Endothelial cell (in vitro differentiated cells): ENCODE measurements at regions not wholly inside any gene's neighbourhood (a gene's known extent, or its start where the extent isn't known, plus 50 kb on each side); places are given as distances from the start of the nearest gene placed in this dataset.

Experiments
- DNase-seq: peaks from one replicate; pipeline ENCODE4 v3.0.0; 2021; ENCODE audit warnings: low spot score
- H3K27ac Mint-ChIP-seq: one replicate; pipeline ENCODE4 v1.8.0; 2021; ENCODE audit warnings: mixed read lengths, inconsistent platforms; ENCODE audit not compliant: unreplicated experiment
- H3K27me3 Mint-ChIP-seq: one replicate; pipeline ENCODE4 v1.8.0; 2021; ENCODE audit warnings: mild to moderate bottlenecking, moderate library complexity, mixed read lengths, inconsistent platforms; ENCODE audit not compliant: unreplicated experiment
- H3K36me3 Mint-ChIP-seq: one replicate; pipeline ENCODE4 v1.8.0; 2021; ENCODE audit warnings: mild to moderate bottlenecking, low read depth, mixed read lengths, inconsistent platforms; ENCODE audit not compliant: unreplicated experiment
- H3K4me1 Mint-ChIP-seq: one replicate; pipeline ENCODE4 v1.8.0; 2021; ENCODE audit warnings: mild to moderate bottlenecking, mixed read lengths, inconsistent platforms; ENCODE audit not compliant: unreplicated experiment
- H3K4me3 Mint-ChIP-seq: one replicate; pipeline ENCODE4 v1.8.0; 2021; ENCODE audit warnings: mild to moderate bottlenecking, mixed read lengths, inconsistent platforms; ENCODE audit not compliant: unreplicated experiment
- H3K9me3 Mint-ChIP-seq: one replicate; pipeline ENCODE4 v1.8.0; 2021; ENCODE audit warnings: mixed read lengths, inconsistent platforms; ENCODE audit not compliant: unreplicated experiment
- CTCF ChIP-seq: fragments of 200-600 bp; sonication (generic); IDR thresholded peaks from one replicate; pipeline ENCODE4 v1.5.0; 2021; ENCODE audit warnings: antibody characterized with exemption; ENCODE audit not compliant: unreplicated experiment

GRCh38 chr13:72469906-72470305, 257.5 kb downstream of the MZT1 start:
- Mint-ChIP-seq H3K9me3 (no peaks in the 10 kb centered on the region), H3K4me1 (no peaks in the 10 kb centered on the region), H3K4me3 (no peak overlapping the region), H3K27me3 (peaks cover 1% of the 10 kb centered on the region), H3K27ac (no peak overlapping the region), H3K36me3 (no peaks in the 10 kb centered on the region)
- no peak for TF ChIP-seq CTCF
- no peak for DNase-seq

- peaks cover 1% of the 10 kb centered on the region for H3K27me3 Mint-ChIP-seq
- peaks cover 3% of the 10 kb centered on the region for H3K4me1 Mint-ChIP-seq
- no peak overlapping the region for H3K4me3 Mint-ChIP-seq
- no peaks in the 10 kb centered on the region for H3K9me3 Mint-ChIP-seq
- DNase-seq, result no peak
- H3K36me3 Mint-ChIP-seq, result no peaks in the 10 kb centered on the region
- TF ChIP-seq CTCF, result no peak
- no peak overlapping the region for H3K27ac Mint-ChIP-seq
These were observed 263.9 kb downstream of the MZT1 start for GRCh38 chr13:72463561-72463960.

GRCh38 chr13:72462726-72463125, 264.7 kb downstream of the MZT1 start:
- TF ChIP-seq CTCF, result no peak
- Mint-ChIP-seq H3K4me1 (peaks cover 3% of the 10 kb centered on the region), H3K36me3 (no peaks in the 10 kb centered on the region), H3K27ac (no peak overlapping the region), H3K27me3 (peaks cover under 1% of the 10 kb centered on the region), H3K9me3 (no peaks in the 10 kb centered on the region), H3K4me3 (no peak overlapping the region)
- DNase-seq, result no peak

GRCh38 chr13:72462166-72462565, 265.3 kb downstream of the MZT1 start:
- no peak for DNase-seq
- no peaks in the 10 kb centered on the region for H3K27me3 Mint-ChIP-seq
- peaks cover 3% of the 10 kb centered on the region for H3K4me1 Mint-ChIP-seq
- H3K9me3 Mint-ChIP-seq, result no peaks in the 10 kb centered on the region
- H3K27ac Mint-ChIP-seq, result no peak overlapping the region
- H3K36me3 Mint-ChIP-seq, result no peaks in the 10 kb centered on the region
- no peak overlapping the region for H3K4me3 Mint-ChIP-seq
- no peak for TF ChIP-seq CTCF

GRCh38 chr13:72458701-72459100, 268.7 kb downstream of the MZT1 start:
- Mint-ChIP-seq H3K36me3 (no peaks in the 10 kb centered on the region), H3K4me1 (peaks cover 3% of the 10 kb centered on the region), H3K27me3 (no peaks in the 10 kb centered on the region), H3K4me3 (no peak overlapping the region), H3K27ac (no peak overlapping the region), H3K9me3 (no peaks in the 10 kb centered on the region)
- no peak for DNase-seq
- TF ChIP-seq CTCF, result no peak
